Spleen (tissue), 11 donors: ENCODE measurements at regions not wholly inside any gene's neighbourhood (a gene's known extent, or its start where the extent isn't known, plus 50 kb on each side); places are given as distances from the start of the nearest gene placed in this dataset.

Experiments used
- DNase-seq: peaks from one replicate; pipeline ENCODE4 v3.0.0-alpha.2; 2020
- H3K27ac ChIP-seq, 8 donors: fragments of 200-600 bp; sonication (generic) in 7 of 8; 1 replicate in 4 of 8; 2 replicates in 4 of 8; pipeline versions ENCODE4 v1.5.0 to v1.8.0; 2016 to 2021; ENCODE audit warnings: inconsistent platforms in 4 of 8, mild to moderate bottlenecking in 4 of 8, moderate library complexity in 1 of 8
- H3K27me3 ChIP-seq, 7 donors: fragments of 200-600 bp; sonication (generic) in 6 of 7; replicated peaks in 1 of 7; 1 replicate in 4 of 7; 2 replicates in 3 of 7; pipeline versions ENCODE4 v1.5.0 to v1.8.0; 2016 to 2021; ENCODE audit warnings: inconsistent platforms in 3 of 7, mild to moderate bottlenecking in 1 of 7
- H3K36me3 ChIP-seq, 6 donors: fragments of 200-600 bp; sonication (generic) in 5 of 6; 1 replicate in 4 of 6; 2 replicates in 2 of 6; pipeline versions ENCODE4 v1.5.0 to v1.8.0; 2016 to 2021; ENCODE audit warnings: inconsistent platforms in 2 of 6
- H3K4me1 ChIP-seq, 6 donors: fragments of 200-600 bp; sonication (generic) in 5 of 6; 1 replicate in 3 of 6; 2 replicates in 3 of 6; pipeline versions ENCODE4 v1.5.0 to v1.8.0; 2016 to 2021; ENCODE audit warnings: inconsistent platforms in 3 of 6
- H3K4me3 ChIP-seq, 8 donors: fragments of 200-600 bp; sonication (generic) in 7 of 8; 1 replicate in 4 of 8; 2 replicates in 4 of 8; pipeline versions ENCODE4 v1.5.0 to v1.8.0; 2016 to 2021; ENCODE audit warnings: inconsistent platforms in 4 of 8, mild to moderate bottlenecking in 4 of 8, moderate library complexity in 2 of 8
- H3K9me3 ChIP-seq, 8 donors: fragments of 200-600 bp; sonication (generic) in 7 of 8; 1 replicate in 4 of 8; 2 replicates in 4 of 8; pipeline versions ENCODE4 v1.5.0 to v1.8.0; 2016 to 2021; ENCODE audit warnings: inconsistent platforms in 4 of 8
- CTCF ChIP-seq, 11 experiments: fragments of 200-600 bp in 7 of 11; fragments of 450-650 bp in 4 of 11; sonication (generic) in 4 of 11; IDR thresholded peaks in 8 of 11; conservative IDR thresholded peaks in 3 of 11; 1 replicate in 7 of 11; 2 replicates in 4 of 11; pipeline versions ENCODE4 v1.4.0 to v1.8.0; 2016 to 2021; ENCODE audit warnings: antibody characterized with exemption in 11 of 11, inconsistent platforms in 4 of 11, mild to moderate bottlenecking in 1 of 11
- POLR2A ChIP-seq, 3 donors: fragments of 450-650 bp; IDR thresholded peaks; one replicate each; pipeline ENCODE4 v1.5.1; 2017; ENCODE audit warnings: antibody characterized with exemption in 3 of 3, mild to moderate bottlenecking in 1 of 3
- POLR2AphosphoS5 ChIP-seq, 3 donors: sonication (generic); formaldehyde crosslinking; IDR thresholded peaks; one replicate each; pipeline ENCODE4 v1.5.1; 2017; ENCODE audit warnings: antibody characterized with exemption in 3 of 3
- WGBS, 5 donors: extraction: QIAGEN DNeasy Blood & Tissue Kit in 3 of 5; methylation state at CpG; one replicate each; pipeline versions ENCODE4 v1.1.5 to v1.1.7; 2013 to 2018; 5-methylcytosine and 5-hydroxymethylcytosine counted together
- intact Hi-C: fragments of 100-400 bp; cut with DNase I; formaldehyde crosslinking; loops from one replicate; pipeline ENCODE4 v1.15.0; 2023; ENCODE audit warnings: low total_unique reads
- donor health status: healthy with polysubstance abuse.
- donor health status: DM: no; HTN: no; CAD: no; lungs with moderate emphysema.
- donor health status: DM: no; HTN: no; CAD: no.
- donor health status: Bipolar disorder and iron deficiency.
- donor health status: healthy.
- donor health status: DM: no; HTN: no; CAD: no.
- donor health status: DM: yes; HTN: yes; CAD: no.

DNA sequence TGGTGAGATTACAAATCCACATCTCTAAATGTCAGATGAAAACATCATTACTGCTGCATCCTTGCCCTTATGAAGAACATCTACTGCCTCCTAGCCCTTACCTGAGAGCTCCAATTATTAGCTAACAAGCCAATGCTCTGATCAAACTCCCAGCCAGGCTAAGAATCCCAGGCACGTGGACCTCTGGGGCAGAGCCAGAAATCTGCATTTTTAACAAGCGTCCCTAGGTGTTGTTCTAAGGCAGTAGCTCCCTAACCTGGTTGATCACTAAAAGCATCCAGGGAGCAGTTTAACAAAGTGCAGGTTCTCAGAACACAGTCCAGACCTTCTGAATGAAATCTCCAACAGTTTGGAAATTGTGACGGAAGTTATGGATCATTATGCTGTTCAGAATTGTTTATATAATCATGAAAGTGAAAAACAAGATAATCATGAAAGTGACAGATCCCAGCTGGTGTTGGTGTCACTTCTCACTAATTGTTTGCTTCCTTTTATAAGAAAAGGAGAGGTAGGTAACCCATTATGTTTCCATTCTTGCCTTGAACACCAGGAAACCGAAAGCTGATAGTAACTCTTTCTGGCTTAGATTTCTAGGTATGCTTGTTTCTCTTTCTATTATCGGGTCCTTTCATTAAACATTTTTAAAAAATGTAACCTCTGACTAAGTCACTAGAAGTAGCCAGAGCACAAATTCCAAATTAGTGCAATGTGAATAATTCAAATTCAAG lies 216.5 kb upstream of the NR4A3 start:
- Histone ChIP-seq H3K27me3 (no peaks in the 10 kb centered on the region), H3K36me3 (no peaks in the 10 kb centered on the region), H3K9me3 (no peaks in the 10 kb centered on the region), H3K27ac (no peak overlapping the region), H3K4me1 (peaks cover 0 to 3% (median 0%) of the 10 kb centered on the region in 6 donors), H3K4me3 (no peak overlapping the region)
- no peak for DNase-seq
- no peak for TF ChIP-seq POLR2AphosphoS5 (IDR thresholded peaks at IDR 0.05)
- no peak for TF ChIP-seq CTCF (IDR thresholded peaks at IDR 0.05 in 8 of 11, conservative IDR thresholded peaks at IDR 0.05 in 3 of 11)
- TF ChIP-seq POLR2A (IDR thresholded peaks at IDR 0.05): no peak
- WGBS, 5 donors: 78 to 82% (median 81%) methylated on average over 5 of the region's 5 CpGs
- intact Hi-C loops: no loop called here

DNA sequence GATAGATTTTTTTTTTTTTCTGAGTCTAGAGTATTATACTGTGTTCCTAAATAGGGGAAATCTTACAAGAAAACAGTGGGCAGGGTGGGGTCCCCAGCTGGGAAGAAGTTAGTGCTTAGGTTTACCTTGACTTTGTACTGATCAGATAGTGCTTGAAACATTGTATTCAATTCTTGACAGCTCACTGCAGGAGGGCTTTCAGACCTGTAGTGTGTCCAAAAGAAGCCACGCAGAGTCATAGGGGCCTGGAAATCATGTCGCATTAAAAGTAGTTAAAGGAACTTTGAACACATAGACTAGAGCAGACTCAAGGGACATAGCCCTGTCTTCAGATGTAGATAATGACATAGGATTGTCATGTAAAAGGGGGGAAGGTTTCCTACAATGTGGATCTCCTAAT lies 215.4 kb upstream of the NR4A3 start:
- Histone ChIP-seq H3K36me3 (no peaks in the 10 kb centered on the region), H3K27me3 (no peaks in the 10 kb centered on the region), H3K4me1 (peaks cover 0 to 3% (median 0%) of the 10 kb centered on the region in 6 donors), H3K4me3 (no peak overlapping the region), H3K27ac (no peak overlapping the region), H3K9me3 (no peaks in the 10 kb centered on the region)
- DNase-seq: no peak
- intact Hi-C loops: no loop called here
- 95 to 98% (median 97%) methylated on average over 2 of the region's 2 CpGs for WGBS, 5 donors
- TF ChIP-seq CTCF (IDR thresholded peaks at IDR 0.05 in 8 of 11, conservative IDR thresholded peaks at IDR 0.05 in 3 of 11) (no peak), POLR2A (IDR thresholded peaks at IDR 0.05) (no peak)

GRCh38 chr9:99606957-99607356 lies 214.7 kb upstream of the NR4A3 start:
- H3K27me3 ChIP-seq: no peaks in the 10 kb centered on the region
- H3K4me1 ChIP-seq: no peaks in the 10 kb centered on the region
- no peak for DNase-seq
- no peak for TF ChIP-seq POLR2AphosphoS5 (IDR thresholded peaks at IDR 0.05)
- H3K27ac ChIP-seq: no peak overlapping the region
- H3K4me3 ChIP-seq: no peak overlapping the region
- H3K36me3 ChIP-seq: no peaks in the 10 kb centered on the region
- intact Hi-C loops: no loop called here
- 67 to 85% (median 75%) methylated on average over 4 of the region's 4 CpGs for WGBS, 5 donors
- H3K9me3 ChIP-seq: no peaks in the 10 kb centered on the region

DNA sequence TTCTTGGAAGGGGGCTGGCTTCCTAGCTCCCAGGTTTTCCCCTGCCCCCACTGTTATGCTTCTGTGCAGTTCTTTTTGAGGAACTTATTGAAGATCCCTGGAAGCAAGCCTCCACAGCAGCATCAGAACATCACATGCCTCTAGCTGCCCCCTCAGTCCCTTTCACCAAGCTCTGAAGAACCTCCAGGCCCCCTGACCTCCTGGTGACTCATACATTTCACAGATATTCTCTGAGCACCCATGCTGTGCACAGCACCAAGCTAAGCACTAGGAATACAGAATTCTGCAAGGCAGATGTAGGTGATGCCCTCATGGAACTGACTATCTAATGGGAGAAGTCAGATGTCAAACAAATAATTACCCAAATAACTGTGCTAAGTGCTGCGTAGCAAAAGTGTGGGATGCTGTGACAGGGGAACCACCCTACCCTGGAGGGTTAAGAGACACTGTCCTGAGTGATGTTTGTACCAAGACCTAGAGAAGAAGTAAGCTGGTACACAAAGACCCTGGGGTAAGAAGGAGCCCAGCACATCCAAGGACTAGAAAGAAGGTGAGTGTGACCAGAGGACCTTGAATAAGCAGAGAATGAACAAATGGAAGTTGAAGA lies 213.7 kb upstream of the NR4A3 start:
- Histone ChIP-seq H3K36me3 (no peaks in the 10 kb centered on the region), H3K27ac (no peak overlapping the region), H3K4me1 (no peaks in the 10 kb centered on the region), H3K4me3 (no peak overlapping the region), H3K27me3 (no peaks in the 10 kb centered on the region), H3K9me3 (no peaks in the 10 kb centered on the region)
- DNase-seq: no peak
- 71 to 89% (median 82%) methylated on average over 1 of the region's 1 CpG for WGBS, 5 donors
- intact Hi-C loops: no loop called here
- no peak for TF ChIP-seq POLR2AphosphoS5 (IDR thresholded peaks at IDR 0.05)
- TF ChIP-seq POLR2A (IDR thresholded peaks at IDR 0.05): no peak
- no peak for TF ChIP-seq CTCF (IDR thresholded peaks at IDR 0.05 in 8 of 11, conservative IDR thresholded peaks at IDR 0.05 in 3 of 11)
